ENCODE measurements at regions not wholly inside any gene's neighbourhood (a gene's known extent, or its start where the extent isn't known, plus 50 kb on each side); places are given as distances from the start of the nearest gene placed in this dataset.

DNA sequence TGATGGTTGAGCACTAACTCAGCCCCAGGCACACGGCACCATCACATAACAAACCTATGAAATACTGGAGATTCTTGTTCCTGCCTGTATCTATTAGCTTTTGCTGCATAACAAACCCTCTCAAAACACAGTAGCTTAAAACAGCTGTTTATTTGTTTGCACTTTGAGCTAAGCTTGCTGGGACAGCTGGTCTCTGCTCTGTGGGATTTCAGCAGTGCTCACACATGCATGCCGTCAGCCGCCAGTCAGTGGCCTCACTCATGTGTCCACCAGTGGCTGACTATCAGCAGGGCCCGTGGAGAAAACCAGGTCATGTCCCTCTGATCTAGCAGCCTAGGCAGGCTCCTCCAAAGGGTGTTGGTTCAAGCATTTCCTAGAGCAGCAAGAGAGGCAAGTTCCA lies 52.8 kb upstream of the RAB12 start:
- TF ChIP-seq EZH2phosphoT487 (IDR thresholded peaks at IDR 0.05; ENCODE audit: borderline replicate concordance, low read length) = no peak
- TF ChIP-seq, protein P1, sequence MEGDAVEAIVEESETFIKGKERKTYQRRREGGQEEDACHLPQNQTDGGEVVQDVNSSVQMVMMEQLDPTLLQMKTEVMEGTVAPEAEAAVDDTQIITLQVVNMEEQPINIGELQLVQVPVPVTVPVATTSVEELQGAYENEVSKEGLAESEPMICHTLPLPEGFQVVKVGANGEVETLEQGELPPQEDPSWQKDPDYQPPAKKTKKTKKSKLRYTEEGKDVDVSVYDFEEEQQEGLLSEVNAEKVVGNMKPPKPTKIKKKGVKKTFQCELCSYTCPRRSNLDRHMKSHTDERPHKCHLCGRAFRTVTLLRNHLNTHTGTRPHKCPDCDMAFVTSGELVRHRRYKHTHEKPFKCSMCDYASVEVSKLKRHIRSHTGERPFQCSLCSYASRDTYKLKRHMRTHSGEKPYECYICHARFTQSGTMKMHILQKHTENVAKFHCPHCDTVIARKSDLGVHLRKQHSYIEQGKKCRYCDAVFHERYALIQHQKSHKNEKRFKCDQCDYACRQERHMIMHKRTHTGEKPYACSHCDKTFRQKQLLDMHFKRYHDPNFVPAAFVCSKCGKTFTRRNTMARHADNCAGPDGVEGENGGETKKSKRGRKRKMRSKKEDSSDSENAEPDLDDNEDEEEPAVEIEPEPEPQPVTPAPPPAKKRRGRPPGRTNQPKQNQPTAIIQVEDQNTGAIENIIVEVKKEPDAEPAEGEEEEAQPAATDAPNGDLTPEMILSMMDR (IDR thresholded peaks at IDR 0.05; ENCODE audit: low read depth, low read length, poor library complexity, severe bottlenecking) = no peak
- Histone ChIP-seq H3K9me3 (ENCODE audit: control insufficient read depth, insufficient read depth, low read length) (no peaks in the 10 kb centered on the region), H3K36me3 (ENCODE audit: control insufficient read depth, low read length) (no peaks in the 10 kb centered on the region), H3K27me3 (ENCODE audit: control insufficient read depth, low read length) (0 out of 2 replicates have a peak, but pooled peaks cover 3% of the 10 kb centered on the region), H3K27ac (ENCODE audit: low read depth, low read length) (no peak overlapping the region), H3K4me1 (ENCODE audit: control insufficient read depth, low read length) (no peaks in the 10 kb centered on the region), H4K20me1 (ENCODE audit: control insufficient read depth, insufficient read depth, low read depth, low read length) (no peaks in the 10 kb centered on the region), H3K4me2 (ENCODE audit: low read length) (no peak overlapping the region), H3K79me2 (ENCODE audit: control insufficient read depth, low read length) (no peaks in the 10 kb centered on the region), H3K4me3 (ENCODE audit: low read length) (no peak overlapping the region), H3F3A (ENCODE audit: control insufficient read depth, insufficient read depth) (no peaks in the 10 kb centered on the region), H3K9me2 (replicated peaks; ENCODE audit: control insufficient read depth, low read length) (no peaks in the 10 kb centered on the region)

Measured in DOHH2 (cell line).